Body of pancreas (tissue), 4 donors: ENCODE measurements at regions not wholly inside any gene's neighbourhood (a gene's known extent, or its start where the extent isn't known, plus 50 kb on each side); places are given as distances from the start of the nearest gene placed in this dataset.

Source experiments
- POLR2A ChIP-seq, 3 donors: fragments of 450-650 bp; IDR thresholded peaks; one replicate each; pipeline ENCODE4 v1.6.1; 2016; ENCODE audit warnings: antibody characterized with exemption in 3 of 3, mild to moderate bottlenecking in 2 of 3
- TF ChIP-seq, protein P1 (sequence below), 7 experiments: fragments of 450-650 bp in 4 of 7; fragments of 200-600 bp in 3 of 7; sonication (generic) in 3 of 7; IDR thresholded peaks; one replicate each; pipeline ENCODE4 v1.5.1; 2016 to 2019; ENCODE audit warnings: antibody characterized with exemption in 7 of 7

DNA sequence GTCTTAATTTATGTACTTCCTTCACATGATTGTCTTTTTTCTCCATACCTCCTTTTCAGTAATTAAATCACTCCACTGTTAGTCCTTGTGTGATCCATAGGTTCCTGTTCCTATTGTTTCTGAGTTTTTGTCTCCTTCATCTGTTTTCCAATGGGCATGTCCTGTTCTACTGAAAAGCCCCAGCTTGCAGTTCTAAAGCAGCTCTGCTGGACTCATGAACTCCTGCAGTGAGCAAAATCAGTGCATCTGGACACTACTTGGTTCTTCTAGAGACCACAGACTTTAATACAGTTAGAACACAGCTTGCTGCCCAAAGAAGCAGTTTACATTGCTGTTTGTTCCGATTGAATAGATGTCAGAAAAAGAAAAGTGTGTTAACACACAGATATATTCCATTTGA lies 593.3 kb upstream of the HS3ST5 start:
- TF ChIP-seq, protein P1, sequence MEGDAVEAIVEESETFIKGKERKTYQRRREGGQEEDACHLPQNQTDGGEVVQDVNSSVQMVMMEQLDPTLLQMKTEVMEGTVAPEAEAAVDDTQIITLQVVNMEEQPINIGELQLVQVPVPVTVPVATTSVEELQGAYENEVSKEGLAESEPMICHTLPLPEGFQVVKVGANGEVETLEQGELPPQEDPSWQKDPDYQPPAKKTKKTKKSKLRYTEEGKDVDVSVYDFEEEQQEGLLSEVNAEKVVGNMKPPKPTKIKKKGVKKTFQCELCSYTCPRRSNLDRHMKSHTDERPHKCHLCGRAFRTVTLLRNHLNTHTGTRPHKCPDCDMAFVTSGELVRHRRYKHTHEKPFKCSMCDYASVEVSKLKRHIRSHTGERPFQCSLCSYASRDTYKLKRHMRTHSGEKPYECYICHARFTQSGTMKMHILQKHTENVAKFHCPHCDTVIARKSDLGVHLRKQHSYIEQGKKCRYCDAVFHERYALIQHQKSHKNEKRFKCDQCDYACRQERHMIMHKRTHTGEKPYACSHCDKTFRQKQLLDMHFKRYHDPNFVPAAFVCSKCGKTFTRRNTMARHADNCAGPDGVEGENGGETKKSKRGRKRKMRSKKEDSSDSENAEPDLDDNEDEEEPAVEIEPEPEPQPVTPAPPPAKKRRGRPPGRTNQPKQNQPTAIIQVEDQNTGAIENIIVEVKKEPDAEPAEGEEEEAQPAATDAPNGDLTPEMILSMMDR (IDR thresholded peaks at IDR 0.05), result no peak
- TF ChIP-seq POLR2A (IDR thresholded peaks at IDR 0.05), result no peak
